ENCODE measurements at regions not wholly inside any gene's neighbourhood (a gene's known extent, or its start where the extent isn't known, plus 50 kb on each side); places are given as distances from the start of the nearest gene placed in this dataset.

DNA sequence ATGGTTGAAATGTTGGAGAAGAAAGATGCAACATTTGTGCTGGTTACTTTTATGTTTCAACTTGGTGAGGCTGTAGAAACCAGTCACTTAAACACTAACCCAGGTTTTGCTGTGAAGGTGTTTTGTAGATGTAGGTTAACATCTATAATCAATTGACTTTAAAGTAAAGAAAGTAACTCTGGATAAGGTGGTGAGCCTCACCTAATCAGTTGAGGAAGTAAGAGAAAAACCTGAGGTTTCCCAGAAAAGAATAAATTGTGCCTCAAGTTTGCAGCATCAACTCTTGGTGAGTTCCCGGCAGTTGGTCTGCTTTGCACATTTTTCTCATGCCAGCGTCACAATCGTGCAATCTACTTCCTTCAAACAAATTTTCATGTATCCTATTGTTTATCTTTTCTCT, 673.4 kb downstream of the QKI start:
- H3K36me3 Mint-ChIP-seq = no peaks in the 10 kb centered on the region
- H3K4me3 Mint-ChIP-seq = no peak overlapping the region
- H3K9me3 Mint-ChIP-seq = peaks cover 0 to 8% (median 2%) of the 10 kb centered on the region in 11 donors
- CTCF ChIA-PET = no interaction called here
- H3K27me3 Mint-ChIP-seq = peaks cover 0 to 22% (median 0%) of the 10 kb centered on the region in 5 donors
- ATAC-seq (no peak), DNase-seq (no peak)
- Histone ChIP-seq H3K36me3 (ENCODE audit: control insufficient read depth in 2 of 3, insufficient read depth in 3 of 3, low read length in 3 of 3) (no peaks in the 10 kb centered on the region), H3K4me3 (ENCODE audit: low read length) (no peak overlapping the region), H3K4me1 (ENCODE audit: control insufficient read depth in 2 of 2, insufficient read depth in 2 of 2, low read length in 2 of 2) (no peaks in the 10 kb centered on the region), H3K27me3 (ENCODE audit: control insufficient read depth in 2 of 2, insufficient read depth in 2 of 2, low read length in 2 of 2) (no peaks in the 10 kb centered on the region), H3K27ac (ENCODE audit: low read depth, low read length) (no peak overlapping the region), H3K9me3 (ENCODE audit: control insufficient read depth in 2 of 3, low read length in 3 of 3) (no peaks in the 10 kb centered on the region)
- intact Hi-C loops (cut with micrococcal nuclease) = no loop called here
- peaks cover 0 to 13% (median 8%) of the 10 kb centered on the region in 7 donors for H3K4me1 Mint-ChIP-seq
- no peak overlapping the region for H3K27ac Mint-ChIP-seq
- POLR2A ChIA-PET = no interaction called here

- no peaks in the 10 kb centered on the region for H3K4me1 ChIP-seq (ENCODE audit: control insufficient read depth in 2 of 2, insufficient read depth in 2 of 2, low read length in 2 of 2)
- Mint-ChIP-seq H3K27me3 (peaks cover 0 to 26% (median 5%) of the 10 kb centered on the region in 5 donors), H3K27ac (no peak overlapping the region), H3K4me1 (peaks cover 0 to 13% (median 8%) of the 10 kb centered on the region in 7 donors), H3K36me3 (no peaks in the 10 kb centered on the region), H3K4me3 (no peak overlapping the region), H3K9me3 (peaks cover 0 to 8% (median 3%) of the 10 kb centered on the region in 11 donors)
- H3K27ac ChIP-seq (ENCODE audit: low read depth, low read length) = no peak overlapping the region
- no peak overlapping the region for H3K4me3 ChIP-seq (ENCODE audit: low read length)
- H3K9me3 ChIP-seq (ENCODE audit: control insufficient read depth in 2 of 3, low read length in 3 of 3) = no peaks in the 10 kb centered on the region
- ChIA-PET POLR2A (no interaction called here), CTCF (no interaction called here)
- no peak for ATAC-seq
- intact Hi-C loops (cut with micrococcal nuclease) = no loop called here
- no peak for DNase-seq
- no peaks in the 10 kb centered on the region for H3K27me3 ChIP-seq (ENCODE audit: control insufficient read depth in 2 of 2, insufficient read depth in 2 of 2, low read length in 2 of 2)
- H3K36me3 ChIP-seq (ENCODE audit: control insufficient read depth in 2 of 3, insufficient read depth in 3 of 3, low read length in 3 of 3) = no peaks in the 10 kb centered on the region
These were observed 672.7 kb downstream of the QKI start for GRCh38 chr6:164087211-164087610.

GRCh38 chr6:164086076-164086887, 671.8 kb downstream of the QKI start:
- Mint-ChIP-seq H3K27ac (no peak overlapping the region), H3K4me1 (peaks cover 0 to 13% (median 8%) of the 10 kb centered on the region in 7 donors), H3K4me3 (peak overlapping the region in 8 of 10 donors; percentile 16 to 55 (median 40)), H3K9me3 (peaks cover 0 to 8% (median 3%) of the 10 kb centered on the region in 11 donors), H3K36me3 (no peaks in the 10 kb centered on the region), H3K27me3 (peaks cover 0 to 27% (median 7%) of the 10 kb centered on the region in 5 donors)
- Histone ChIP-seq H3K27me3 (ENCODE audit: control insufficient read depth in 2 of 2, insufficient read depth in 2 of 2, low read length in 2 of 2) (no peaks in the 10 kb centered on the region), H3K36me3 (ENCODE audit: control insufficient read depth in 2 of 3, insufficient read depth in 3 of 3, low read length in 3 of 3) (no peaks in the 10 kb centered on the region), H3K9me3 (ENCODE audit: control insufficient read depth in 2 of 3, low read length in 3 of 3) (no peaks in the 10 kb centered on the region), H3K27ac (ENCODE audit: low read depth, low read length) (no peak overlapping the region), H3K4me1 (ENCODE audit: control insufficient read depth in 2 of 2, insufficient read depth in 2 of 2, low read length in 2 of 2) (no peaks in the 10 kb centered on the region), H3K4me3 (ENCODE audit: low read length) (no peak overlapping the region)
- ATAC-seq = peak; percentile 14
- DNase-seq = no peak
- intact Hi-C loops (cut with micrococcal nuclease) = no loop called here
- POLR2A ChIA-PET = no interaction called here
- CTCF ChIA-PET = no interaction called here

DNA sequence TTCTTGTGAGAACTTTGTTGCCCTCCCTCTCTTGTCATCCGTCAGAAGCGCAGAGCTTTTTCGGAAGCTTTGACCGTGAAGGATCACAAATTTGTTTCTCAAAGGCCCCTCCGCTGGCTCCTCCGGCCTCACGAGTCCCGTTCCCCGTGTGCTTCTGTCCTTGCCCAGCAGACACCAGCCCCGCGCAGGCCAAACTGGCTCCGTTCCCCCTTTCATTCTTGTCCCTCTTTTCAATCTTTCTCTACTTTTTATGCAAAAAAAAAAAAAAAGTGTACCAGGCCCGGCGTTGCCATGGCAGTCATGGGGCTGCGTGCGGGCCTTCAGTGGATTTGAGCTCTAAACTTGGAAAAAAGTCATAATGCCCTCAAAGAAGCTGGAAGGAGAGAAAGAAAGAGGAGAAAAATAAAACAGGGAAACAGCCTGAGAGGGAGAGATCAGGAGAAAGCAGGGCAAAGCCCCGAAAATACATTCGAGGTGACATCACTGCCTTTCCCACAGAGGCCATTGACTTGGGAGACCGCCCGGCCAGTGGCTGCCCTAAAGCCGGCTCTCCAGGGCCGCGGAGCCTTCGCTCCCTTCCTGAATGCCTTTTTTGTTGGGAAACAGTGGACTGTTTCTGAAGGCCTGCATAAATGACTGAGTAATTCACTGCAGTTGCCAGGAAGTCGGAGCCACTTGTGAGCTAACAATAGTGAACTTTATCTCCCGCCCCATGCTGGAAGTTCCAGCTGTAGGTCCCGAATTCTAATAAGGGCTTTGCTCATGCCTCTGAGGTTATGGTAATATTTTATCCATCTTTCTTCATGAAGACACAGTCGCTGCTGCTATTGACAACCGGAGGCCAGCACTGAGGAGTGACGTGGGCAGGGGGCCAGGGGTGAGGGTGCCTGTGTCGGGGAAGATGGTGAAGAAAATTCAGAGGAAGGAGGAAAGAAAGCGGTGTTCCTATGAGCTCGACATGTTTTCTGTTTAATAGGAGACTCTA, 670.9 kb downstream of the QKI start:
- Mint-ChIP-seq H3K36me3 (no peaks in the 10 kb centered on the region), H3K9me3 (peaks cover 0 to 6% (median 3%) of the 10 kb centered on the region in 11 donors), H3K27ac (no peak overlapping the region), H3K27me3 (peaks cover 0 to 35% (median 7%) of the 10 kb centered on the region in 5 donors), H3K4me3 (peak overlapping the region in 7 of 10 donors; percentile 16 to 55 (median 47)), H3K4me1 (peaks cover 0 to 13% (median 8%) of the 10 kb centered on the region in 7 donors)
- ChIA-PET CTCF (no interaction called here), POLR2A (no interaction called here)
- no peaks in the 10 kb centered on the region for H3K27me3 ChIP-seq (ENCODE audit: control insufficient read depth in 2 of 2, insufficient read depth in 2 of 2, low read length in 2 of 2)
- intact Hi-C loops (cut with micrococcal nuclease) = no loop called here
- no peak overlapping the region for H3K27ac ChIP-seq (ENCODE audit: low read depth, low read length)
- no peak overlapping the region for H3K4me3 ChIP-seq (ENCODE audit: low read length)
- no peaks in the 10 kb centered on the region for H3K36me3 ChIP-seq (ENCODE audit: control insufficient read depth in 2 of 3, insufficient read depth in 3 of 3, low read length in 3 of 3)
- no peak for DNase-seq
- no peak for ATAC-seq
- no peaks in the 10 kb centered on the region for H3K4me1 ChIP-seq (ENCODE audit: control insufficient read depth in 2 of 2, insufficient read depth in 2 of 2, low read length in 2 of 2)
- H3K9me3 ChIP-seq (ENCODE audit: control insufficient read depth in 2 of 3, low read length in 3 of 3) = no peaks in the 10 kb centered on the region

DNA sequence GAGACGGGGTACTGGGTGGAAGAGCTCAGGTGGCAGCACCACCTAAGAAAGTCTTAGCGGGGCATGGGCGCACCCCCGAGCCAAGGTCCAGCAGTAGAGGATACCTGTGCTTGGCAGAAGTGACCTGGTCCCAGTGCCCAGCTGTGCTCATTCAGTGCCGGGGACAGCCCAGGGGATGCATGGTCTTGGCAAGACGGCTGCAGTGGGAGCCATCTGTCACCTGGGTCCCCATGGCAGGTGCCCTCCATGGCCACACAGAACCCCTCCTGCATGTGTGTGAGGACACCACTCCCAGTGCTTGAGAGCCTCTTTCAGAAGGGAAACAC, 664.7 kb downstream of the QKI start:
- peaks cover 0 to 18% (median 7%) of the 10 kb centered on the region in 11 donors for H3K9me3 Mint-ChIP-seq
- peaks cover 0 to 5% (median 0%) of the 10 kb centered on the region in 5 donors for H3K36me3 Mint-ChIP-seq
- H3K4me1 ChIP-seq (ENCODE audit: control insufficient read depth in 2 of 2, insufficient read depth in 2 of 2, low read length in 2 of 2) = no peaks in the 10 kb centered on the region
- no peak for ATAC-seq
- no peaks in the 10 kb centered on the region for H3K36me3 ChIP-seq (ENCODE audit: control insufficient read depth in 2 of 3, insufficient read depth in 3 of 3, low read length in 3 of 3)
- CTCF ChIA-PET = no interaction called here
- H3K27me3 Mint-ChIP-seq = peaks cover 0 to 29% (median 8%) of the 10 kb centered on the region in 5 donors
- no peak overlapping the region for H3K4me3 ChIP-seq (ENCODE audit: low read length)
- intact Hi-C loops (cut with micrococcal nuclease) = no loop called here
- POLR2A ChIA-PET = no interaction called here
- no peak overlapping the region for H3K27ac ChIP-seq (ENCODE audit: low read depth, low read length)
- no peaks in the 10 kb centered on the region for H3K9me3 ChIP-seq (ENCODE audit: control insufficient read depth in 2 of 3, low read length in 3 of 3)
- H3K27ac Mint-ChIP-seq = no peak overlapping the region
- no peak overlapping the region for H3K4me3 Mint-ChIP-seq
- peaks cover 0 to 2% (median 0%) of the 10 kb centered on the region in 7 donors for H3K4me1 Mint-ChIP-seq
- H3K27me3 ChIP-seq (ENCODE audit: control insufficient read depth in 2 of 2, insufficient read depth in 2 of 2, low read length in 2 of 2) = no peaks in the 10 kb centered on the region
- DNase-seq = no peak

- Histone ChIP-seq H3K36me3 (ENCODE audit: control insufficient read depth in 2 of 3, insufficient read depth in 3 of 3, low read length in 3 of 3) (no peaks in the 10 kb centered on the region), H3K27me3 (ENCODE audit: control insufficient read depth in 2 of 2, insufficient read depth in 2 of 2, low read length in 2 of 2) (no peaks in the 10 kb centered on the region), H3K27ac (ENCODE audit: low read depth, low read length) (no peak overlapping the region), H3K4me1 (ENCODE audit: control insufficient read depth in 2 of 2, insufficient read depth in 2 of 2, low read length in 2 of 2) (no peaks in the 10 kb centered on the region), H3K4me3 (ENCODE audit: low read length) (no peak overlapping the region), H3K9me3 (ENCODE audit: control insufficient read depth in 2 of 3, low read length in 3 of 3) (no peaks in the 10 kb centered on the region)
- H3K4me1 Mint-ChIP-seq = no peaks in the 10 kb centered on the region
- peaks cover 0 to 29% (median 6%) of the 10 kb centered on the region in 5 donors for H3K27me3 Mint-ChIP-seq
- ATAC-seq (no peak), DNase-seq (no peak)
- intact Hi-C loops (cut with micrococcal nuclease) = no loop called here
- ChIA-PET CTCF (no interaction called here), POLR2A (no interaction called here)
- no peak overlapping the region for H3K27ac Mint-ChIP-seq
- H3K36me3 Mint-ChIP-seq = peaks cover 0 to 5% (median 0%) of the 10 kb centered on the region in 5 donors
- peaks cover 0 to 18% (median 7%) of the 10 kb centered on the region in 11 donors for H3K9me3 Mint-ChIP-seq
- no peak overlapping the region for H3K4me3 Mint-ChIP-seq
These were observed 664.2 kb downstream of the QKI start for GRCh38 chr6:164078532-164079274.
